Endothelial cell of hepatic sinusoid (primary cell): ENCODE measurements at regions not wholly inside any gene's neighbourhood (a gene's known extent, or its start where the extent isn't known, plus 50 kb on each side); places are given as distances from the start of the nearest gene placed in this dataset.

Source experiments
- in situ Hi-C: cut with HindIII; loops from 2 replicates; pipeline ENCODE4 v1.10.0; 2017; ENCODE audit warnings: low sequenced_read_pairs

GRCh38 chr3:77945320-77945719 lies 905.4 kb downstream of the ROBO2 start:
- in situ Hi-C loops = no loop called here

GRCh38 chr3:77947671-77948070 lies 907.8 kb downstream of the ROBO2 start:
- in situ Hi-C loops = no loop called here

- in situ Hi-C loops = no loop called here
These were observed 927.7 kb downstream of the ROBO2 start for GRCh38 chr3:77967621-77968020.

DNA sequence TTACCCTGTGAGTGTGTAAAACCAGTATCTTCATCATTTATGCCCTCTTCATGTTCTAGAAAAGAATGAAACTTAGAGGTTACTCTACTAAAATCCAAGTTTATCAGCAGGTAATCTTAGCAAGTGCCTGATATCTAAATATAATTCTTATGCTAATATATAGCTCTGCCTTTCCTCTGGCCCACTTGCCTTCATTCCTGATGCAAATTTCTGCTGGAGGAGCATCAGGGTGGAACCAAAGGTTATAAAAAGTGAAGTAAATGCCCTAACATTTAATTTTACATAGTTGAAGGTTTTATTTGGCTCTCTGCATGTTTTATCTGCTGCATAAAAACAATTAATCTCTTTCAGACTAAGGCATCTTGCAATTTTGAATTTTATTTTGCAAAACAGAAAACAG lies 936.2 kb downstream of the ROBO2 start:
- in situ Hi-C loops = no loop called here

GRCh38 chr3:78003090-78003489 lies 963.2 kb downstream of the ROBO2 start:
- in situ Hi-C loops = no loop called here

- in situ Hi-C loops = no loop called here
These were observed 964.7 kb downstream of the ROBO2 start for GRCh38 chr3:78004571-78004970.

GRCh38 chr3:78013653-78014052 lies 973.8 kb downstream of the ROBO2 start:
- in situ Hi-C loops = no loop called here

- in situ Hi-C loops = no loop called here
These were observed 976.0 kb downstream of the ROBO2 start for GRCh38 chr3:78015856-78016255.

- in situ Hi-C loops = no loop called here
These were observed 981.8 kb downstream of the ROBO2 start for GRCh38 chr3:78021710-78022109.

DNA sequence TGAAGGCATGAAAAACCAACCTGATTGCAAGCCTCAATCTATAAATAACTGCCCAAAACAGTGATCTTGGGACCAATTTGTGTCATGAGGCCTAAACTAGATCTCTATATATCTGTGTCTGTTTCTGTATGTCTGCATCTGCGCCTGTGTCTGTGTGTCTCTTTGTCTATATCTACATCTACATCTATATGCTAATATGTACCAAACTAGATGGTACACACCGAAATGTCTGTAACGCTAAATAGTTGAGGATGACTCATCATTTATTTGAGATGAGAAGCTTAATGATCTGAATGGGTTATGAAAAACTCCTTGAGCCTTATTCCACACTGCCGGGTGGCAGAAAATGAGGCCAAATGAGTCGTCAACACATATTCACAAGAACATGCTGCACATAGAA lies 982.3 kb downstream of the ROBO2 start:
- in situ Hi-C loops = no loop called here

- in situ Hi-C loops = no loop called here
These were observed 983.4 kb downstream of the ROBO2 start for GRCh38 chr3:78023257-78023656.

- in situ Hi-C loops = no loop called here
These were observed 986.0 kb downstream of the ROBO2 start for GRCh38 chr3:78025916-78026315.

DNA sequence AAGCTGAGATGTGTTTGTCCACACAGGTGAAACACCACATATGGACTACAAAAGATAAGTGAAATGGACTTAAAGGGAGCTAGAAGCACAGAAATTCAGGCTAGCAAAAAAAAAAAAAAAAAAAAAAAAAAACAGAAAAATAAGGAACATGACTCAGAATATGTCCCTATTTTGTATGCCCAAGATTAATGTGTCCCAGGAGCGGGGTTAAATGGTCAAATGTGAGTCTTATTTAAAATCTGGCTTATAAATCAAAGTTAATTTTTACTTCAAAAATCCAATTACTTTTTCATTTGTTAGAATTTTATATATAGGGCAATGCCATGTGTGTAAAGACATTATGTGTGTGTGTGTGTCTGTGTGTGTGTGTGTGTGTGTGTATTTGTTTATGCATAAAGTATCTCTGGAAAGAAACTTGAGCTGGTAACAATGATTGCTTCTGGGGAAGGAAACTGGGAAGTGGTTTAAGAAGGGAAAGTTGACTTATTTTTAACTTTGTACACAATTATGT lies 986.5 kb downstream of the ROBO2 start:
- in situ Hi-C loops = no loop called here

DNA sequence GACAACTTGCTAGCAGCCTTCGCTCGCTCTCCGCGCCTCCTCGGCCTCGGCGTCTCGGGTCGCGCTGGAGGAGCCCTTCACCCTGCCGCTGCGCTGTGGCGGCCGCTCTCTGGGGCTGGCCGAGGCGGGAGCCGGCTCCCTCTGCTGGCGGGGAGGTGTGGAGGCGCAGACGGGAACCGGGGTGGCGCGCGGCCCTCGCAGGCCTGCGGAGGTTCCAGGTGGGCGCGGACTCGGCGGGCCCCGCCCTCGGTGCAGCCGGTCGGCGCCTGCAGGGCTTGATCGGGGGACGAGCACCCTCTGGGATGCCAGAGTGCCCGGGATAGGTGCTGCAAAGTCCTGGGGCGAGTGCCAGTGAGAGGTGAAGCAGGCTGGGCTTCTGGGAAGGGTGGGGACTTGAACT lies 989.9 kb downstream of the ROBO2 start:
- in situ Hi-C loops = no loop called here

DNA sequence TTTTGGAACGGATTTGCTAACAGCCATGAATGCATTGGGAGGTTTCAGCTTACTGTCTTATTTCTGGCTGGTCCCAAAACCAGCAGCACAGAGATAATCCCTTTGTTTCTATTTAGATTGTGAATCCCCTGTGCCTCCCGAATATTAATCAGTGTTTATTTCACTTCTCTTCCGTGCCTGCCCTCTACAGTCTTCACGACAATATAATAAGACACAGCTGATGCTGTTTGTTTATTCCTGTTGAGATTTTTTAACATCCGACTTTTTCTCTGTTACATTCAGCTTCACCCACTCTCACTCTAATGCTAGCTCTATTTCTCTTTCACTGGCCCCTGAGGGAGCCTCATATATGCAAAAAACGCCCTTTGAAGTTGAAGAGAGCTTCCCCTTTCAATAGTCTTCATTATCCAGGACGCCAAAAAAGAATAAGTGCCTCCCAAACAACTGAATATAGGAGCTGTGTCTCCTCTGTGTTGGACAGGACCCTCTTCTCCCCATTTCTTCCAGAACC lies 995.3 kb downstream of the ROBO2 start:
- in situ Hi-C loops = no loop called here

DNA sequence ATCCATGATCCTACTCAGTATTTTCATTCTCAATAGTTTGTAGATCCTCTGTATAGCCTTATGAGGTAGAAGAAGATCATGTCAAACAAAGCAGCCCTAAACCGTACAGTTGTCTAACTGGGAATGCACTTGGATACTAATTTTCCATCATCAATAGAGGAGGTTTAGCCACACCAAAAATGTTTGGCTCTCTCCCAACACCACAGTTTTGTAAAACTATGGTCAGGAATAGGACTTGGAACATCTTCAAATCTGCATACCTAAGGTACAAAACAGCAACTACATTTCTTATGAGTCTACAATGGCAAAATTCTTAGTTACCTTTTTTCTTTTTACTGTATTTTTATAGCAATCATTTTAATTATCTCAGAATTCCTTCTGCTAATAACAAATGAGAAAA lies 1001.6 kb downstream of the ROBO2 start:
- in situ Hi-C loops = loop anchor here (10.0 kb wide), 1 partner anchor 163 kb away; no protein-coding TSS in a partner anchor

DNA sequence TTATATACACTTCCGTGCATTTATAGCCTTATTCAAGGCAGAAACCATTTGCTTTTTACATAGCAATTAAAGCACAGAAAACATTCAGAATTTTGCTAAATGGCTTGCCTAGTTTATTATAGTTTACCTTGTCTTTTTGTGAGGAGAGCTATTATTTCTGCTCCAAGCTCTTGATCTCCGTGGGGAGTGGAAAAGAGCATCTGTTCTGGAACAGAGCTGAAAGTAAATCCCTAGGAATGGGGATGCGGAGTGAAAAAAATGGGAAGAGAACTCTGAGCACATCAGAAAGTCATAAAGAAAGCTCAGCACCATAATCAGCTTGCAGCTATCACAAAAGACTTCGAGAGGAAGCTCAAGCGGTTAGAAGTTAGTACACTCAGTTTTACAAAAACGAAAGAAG lies 1006.7 kb downstream of the ROBO2 start:
- in situ Hi-C loops = loop anchor here (10.0 kb wide), 1 partner anchor 158 kb away; no protein-coding TSS in a partner anchor

DNA sequence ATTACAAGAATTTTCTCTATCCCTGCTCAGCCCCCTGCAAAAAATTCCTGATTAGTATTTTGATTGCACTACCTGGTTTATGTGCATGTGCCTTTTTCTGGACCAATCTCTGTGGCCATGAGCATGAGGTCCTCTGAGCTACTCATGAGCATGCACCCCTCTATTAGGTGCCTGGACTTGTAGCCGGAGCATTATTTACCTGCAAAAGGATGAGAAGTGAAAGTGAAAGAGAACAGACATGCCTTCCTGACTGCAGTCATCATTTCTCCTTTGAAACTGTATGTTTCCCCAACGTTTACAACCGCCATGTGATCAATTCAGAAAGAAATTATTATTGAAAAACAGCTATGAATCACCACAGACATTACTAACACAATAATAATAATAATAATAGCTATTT lies 1008.8 kb downstream of the ROBO2 start:
- in situ Hi-C loops = loop anchor here (10.0 kb wide), 1 partner anchor 156 kb away; no protein-coding TSS in a partner anchor

DNA sequence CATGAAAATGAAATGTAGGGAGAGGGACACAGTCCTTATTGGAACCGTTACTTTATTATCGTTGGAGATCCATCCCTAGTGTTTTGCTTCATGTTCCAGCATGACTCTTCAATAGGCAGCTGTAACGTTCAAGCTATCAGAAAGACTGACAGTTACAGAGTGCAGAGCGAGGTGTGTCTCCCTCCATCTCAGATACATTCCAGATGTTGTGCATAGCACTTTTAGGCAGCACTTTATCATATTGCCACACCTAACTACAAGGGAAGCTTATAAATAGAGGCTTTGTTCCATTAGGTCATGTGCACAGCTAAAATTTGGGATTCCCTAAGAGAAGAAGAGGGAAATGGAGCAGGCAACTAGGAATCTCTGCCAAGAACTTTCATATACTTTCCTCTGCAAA lies 1009.6 kb downstream of the ROBO2 start:
- in situ Hi-C loops = loop anchor here (10.0 kb wide), 1 partner anchor 155 kb away; no protein-coding TSS in a partner anchor

GRCh38 chr3:78050276-78051065 lies 1010.6 kb downstream of the ROBO2 start:
- in situ Hi-C loops = no loop called here

- in situ Hi-C loops = no loop called here
These were observed 1012.8 kb downstream of the ROBO2 start for GRCh38 chr3:78052746-78053145.

- in situ Hi-C loops = no loop called here
These were observed 1026.4 kb downstream of the ROBO2 start for GRCh38 chr3:78066287-78066686.
